HG03460 (cell line): ENCODE measurements at regions not wholly inside any gene's neighbourhood (a gene's known extent, or its start where the extent isn't known, plus 50 kb on each side); places are given as distances from the start of the nearest gene placed in this dataset.

Experiments
- ATAC-seq: cut with Tn5 transposase; IDR thresholded peaks from one replicate; pipeline ENCODE4 v1.9.1; 2021; ENCODE audit not compliant: unreplicated experiment

DNA sequence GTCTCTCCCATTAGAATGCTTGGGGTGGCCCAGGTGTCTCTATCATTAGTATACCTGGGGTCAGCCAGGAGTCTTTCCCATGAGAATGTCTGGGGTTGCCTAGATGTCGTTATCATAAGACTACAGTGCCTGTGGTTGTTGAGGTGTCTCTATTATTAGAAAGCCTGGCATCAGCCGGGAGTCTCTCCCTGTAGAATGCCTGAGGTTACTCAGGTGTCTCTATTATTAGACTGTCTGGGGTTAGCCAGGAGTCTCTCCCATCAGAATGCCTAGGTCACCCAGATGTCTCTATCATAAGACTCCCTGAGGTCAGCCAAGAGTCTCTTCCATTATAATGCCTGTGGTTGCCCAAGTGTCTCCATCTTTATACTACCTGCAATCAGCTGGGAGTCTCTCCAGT lies 1541.1 kb downstream of the UQCRFS1 start:
- no peak for ATAC-seq

DNA sequence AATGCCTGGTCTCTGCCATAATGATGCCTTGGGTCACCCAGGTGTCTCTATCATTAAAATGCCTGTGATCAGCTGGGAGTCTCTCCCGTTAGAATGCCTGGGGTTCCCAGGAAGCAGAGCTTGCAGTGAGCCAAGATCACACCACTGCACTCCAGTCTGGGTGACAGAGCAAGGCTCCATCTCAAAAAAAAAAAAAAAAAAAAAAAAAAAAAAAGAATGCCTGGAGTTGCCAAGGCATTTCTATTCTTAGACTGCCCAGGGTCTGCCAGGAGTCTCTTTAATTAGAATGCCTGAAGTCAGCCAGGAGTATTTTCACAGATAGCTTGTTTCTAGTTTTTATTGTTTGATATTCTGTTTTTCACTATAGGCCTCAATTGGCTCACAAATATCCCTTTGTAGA lies 1552.5 kb downstream of the UQCRFS1 start:
- no peak for ATAC-seq

DNA sequence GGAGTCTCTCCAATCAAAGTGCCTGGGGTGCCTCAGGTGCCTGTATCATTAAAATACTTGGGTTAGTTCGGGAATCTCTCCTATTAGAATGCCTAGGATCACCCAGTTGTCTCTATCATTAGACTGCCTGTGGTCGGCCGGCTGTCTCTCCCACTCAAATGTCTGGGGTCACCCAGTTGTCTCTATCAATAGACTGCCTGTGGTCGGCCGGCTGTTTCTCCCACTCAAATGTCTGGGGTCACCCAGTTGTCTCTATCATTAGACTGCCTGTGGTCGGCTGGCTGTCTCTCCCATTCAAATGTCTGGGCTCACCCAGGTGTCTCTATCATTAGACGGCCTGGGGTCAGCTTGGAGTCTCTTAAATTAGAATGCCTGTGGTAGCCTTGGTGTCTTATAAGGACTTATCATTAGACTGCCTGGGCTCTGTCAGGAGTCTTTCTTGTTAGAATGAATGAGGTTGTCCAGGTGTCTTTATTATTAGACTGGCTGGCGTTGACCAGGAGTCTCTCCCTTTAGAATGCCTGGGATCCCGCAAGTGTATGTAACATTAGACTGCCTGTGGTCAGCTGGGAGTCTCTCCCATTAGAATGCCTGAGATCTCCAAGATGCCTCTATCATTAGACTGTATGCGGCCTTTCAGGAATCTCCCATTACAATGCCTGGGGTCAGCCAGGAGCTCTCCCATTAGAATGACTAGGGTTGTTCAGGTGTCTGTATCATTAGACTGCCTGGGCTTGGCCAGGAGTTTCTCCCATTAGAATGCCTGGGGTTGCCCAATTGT lies 1555.5 kb downstream of the UQCRFS1 start:
- no peak for ATAC-seq

DNA sequence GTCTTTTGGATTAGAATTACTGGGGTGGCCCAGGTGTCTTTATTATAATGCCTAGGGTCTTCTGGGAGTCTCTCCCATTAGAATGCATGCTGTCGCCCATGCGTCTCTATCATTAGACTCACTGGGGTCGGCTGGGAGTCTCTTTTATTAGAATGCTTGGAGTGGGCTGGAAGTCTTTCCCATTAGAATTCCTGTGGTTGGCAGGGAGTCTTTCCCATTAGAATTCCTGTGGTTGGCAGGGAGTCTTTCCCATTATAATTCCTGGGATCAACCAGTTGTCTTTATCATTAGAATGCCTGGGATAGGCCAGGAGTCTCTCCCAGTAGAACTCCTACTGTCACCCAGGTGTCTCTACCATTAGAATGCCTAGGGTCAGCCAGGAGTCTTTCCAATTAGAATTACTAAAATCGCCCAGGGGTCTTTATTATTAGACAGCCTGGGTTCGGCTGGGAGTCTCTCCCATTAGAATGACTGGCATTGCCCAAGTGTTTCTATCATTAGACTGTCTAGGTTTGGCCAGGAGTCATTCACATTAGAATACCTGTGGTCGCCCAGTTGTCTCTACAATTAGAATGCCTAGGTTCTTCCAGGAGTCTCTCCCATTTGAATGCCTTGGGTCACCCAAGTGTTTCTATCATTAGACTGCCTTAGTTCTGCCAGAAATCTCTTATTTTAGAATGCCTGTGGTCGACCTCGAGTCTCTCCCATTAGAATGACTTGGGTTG lies 1558.5 kb downstream of the UQCRFS1 start:
- no peak for ATAC-seq

DNA sequence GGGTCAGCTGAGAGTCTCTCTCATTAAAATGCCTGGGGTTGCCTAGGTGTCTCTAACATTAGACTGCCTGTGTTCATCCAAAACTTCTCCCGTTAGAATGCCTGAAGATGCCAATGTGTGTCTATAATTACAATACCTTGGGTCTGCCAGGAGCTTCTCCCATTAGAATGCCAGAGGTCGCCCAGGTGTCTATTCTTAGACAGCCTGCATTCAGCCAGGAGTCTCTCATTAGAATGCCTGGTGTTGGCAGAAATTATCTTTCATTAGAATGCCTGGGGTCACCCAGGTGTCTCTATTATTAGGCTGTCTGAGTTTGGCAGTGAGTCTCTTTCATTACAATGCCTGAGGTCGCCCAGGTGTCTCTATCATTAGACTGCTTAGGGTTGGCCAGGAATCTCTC lies 1560.2 kb downstream of the UQCRFS1 start:
- no peak for ATAC-seq

DNA sequence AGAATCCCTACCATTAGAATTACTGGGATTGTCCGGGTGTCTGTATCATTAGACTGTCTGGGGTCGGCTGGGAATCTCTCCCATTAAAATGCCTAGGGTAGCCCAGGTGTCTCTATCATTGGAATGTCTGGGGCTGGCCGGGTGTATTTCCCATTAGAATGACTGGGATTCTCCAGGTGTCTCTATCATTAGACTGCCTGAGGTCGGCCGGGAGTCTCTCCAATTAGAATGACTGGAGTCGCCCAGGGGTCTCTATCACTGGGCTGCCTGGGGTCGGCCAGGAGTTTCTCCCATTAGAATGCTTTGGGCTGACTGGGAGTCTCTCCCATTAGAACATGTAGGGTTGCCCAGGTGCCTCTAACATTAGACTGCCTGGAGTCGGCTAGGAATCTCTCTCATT lies 1560.7 kb downstream of the UQCRFS1 start:
- ATAC-seq = no peak

DNA sequence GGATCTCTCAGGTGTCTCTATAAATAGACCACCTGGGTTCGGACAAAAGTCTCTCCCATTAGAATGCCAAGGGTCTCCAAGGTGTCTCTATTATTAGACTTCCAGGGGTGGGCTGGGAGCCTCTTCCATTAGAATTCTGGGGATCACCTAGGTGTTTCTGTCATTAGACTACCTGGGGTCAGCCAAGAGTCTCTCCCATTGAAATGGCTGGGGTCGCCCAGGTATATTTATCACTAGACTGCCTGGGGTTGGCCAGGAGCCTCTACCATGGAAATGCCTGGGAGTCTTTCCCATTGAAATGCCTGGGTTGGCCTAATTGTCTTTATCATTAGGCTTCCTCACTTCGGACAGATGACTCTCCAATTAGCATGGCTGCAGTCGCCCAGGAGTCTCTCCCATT lies 1565.5 kb downstream of the UQCRFS1 start:
- no peak for ATAC-seq

DNA sequence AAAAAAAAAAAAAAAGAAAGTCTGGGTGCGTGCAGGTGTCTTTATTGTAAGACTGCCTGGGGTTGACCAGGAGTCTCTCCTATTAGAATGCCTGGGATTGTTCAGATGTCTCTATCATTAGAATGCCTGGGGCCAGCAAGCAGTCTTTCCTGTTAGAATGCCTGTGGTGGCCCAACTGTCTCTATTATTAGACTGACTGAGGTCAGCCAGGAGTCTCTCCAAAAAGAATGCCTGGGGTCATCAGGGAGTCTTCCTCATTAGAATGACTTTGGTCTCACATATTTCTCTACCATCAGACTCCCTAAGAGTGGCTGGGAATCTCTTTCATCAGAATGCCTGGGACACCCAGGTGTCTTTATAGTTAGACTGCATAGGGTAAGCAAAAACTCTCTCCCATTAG lies 1577.5 kb downstream of the UQCRFS1 start:
- no peak for ATAC-seq

DNA sequence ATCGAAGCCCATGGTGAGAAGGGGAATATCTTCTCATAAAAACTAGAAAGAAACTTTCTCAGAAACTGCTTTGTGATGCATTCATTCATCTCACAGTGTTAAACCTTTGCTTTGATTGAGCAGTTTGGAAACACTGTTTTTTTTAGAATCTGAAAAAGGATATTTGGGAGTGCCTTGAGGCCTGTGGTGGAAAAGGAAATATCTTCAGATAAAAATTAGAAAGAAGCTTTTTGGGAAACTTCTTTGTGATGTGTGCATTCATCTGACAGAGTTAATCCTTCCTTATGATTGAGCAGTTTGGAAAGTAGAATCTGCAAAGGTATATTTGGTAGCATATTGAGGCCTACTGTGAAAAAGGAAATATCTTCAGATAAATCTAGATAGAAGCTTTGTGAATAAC lies 1594.9 kb downstream of the UQCRFS1 start:
- no peak for ATAC-seq

DNA sequence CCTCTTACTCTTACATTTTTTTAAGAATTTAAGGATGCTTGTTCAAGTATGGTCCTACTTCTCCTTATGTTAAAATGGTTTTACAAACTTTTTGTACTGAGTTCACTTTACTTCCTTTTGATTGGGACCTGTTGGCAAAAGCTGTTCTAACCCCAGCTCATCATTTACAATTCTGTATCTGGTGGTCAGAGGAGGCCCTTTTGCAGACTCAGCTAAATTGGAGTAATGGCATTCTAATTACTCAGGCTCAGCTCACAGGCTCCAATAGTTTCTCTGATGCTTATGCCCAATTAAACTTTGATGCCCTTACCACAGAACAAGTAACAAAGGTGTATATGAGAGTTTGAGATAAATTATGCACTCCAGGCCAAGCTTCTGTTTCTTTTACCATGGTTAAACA lies 1632.0 kb downstream of the UQCRFS1 start:
- ATAC-seq = no peak
